Activated CD8-positive, alpha-beta memory T cell treated with anti-CD3 and anti-CD28 coated beads for 48 hours (primary cell): ENCODE measurements at regions not wholly inside any gene's neighbourhood (a gene's known extent, or its start where the extent isn't known, plus 50 kb on each side); places are given as distances from the start of the nearest gene placed in this dataset.

Experiments
- DNase-seq, 3 experiments: peaks; one replicate each; pipeline ENCODE4 v3.0.0-alpha.2; 2020; ENCODE audit warnings: low read depth in 2 of 3, low spot score in 2 of 3

DNA sequence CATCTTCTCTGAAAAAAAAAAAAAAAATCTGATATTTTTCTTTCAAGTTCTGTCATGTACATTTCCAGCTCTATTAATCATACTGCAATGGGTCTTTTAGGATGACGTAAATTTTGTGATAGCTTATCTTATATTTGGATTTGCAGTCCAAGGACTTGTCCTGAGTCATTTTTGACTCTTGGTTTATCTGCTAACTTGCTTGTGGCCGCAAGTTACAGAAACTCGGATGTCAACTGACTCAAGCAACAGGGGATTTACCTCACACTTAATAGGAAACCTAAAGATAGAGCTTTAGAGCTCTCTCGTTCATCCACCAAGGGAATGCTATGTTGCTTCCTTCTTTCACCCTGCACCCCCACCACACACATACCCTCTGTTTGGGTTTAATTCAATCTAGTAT, 1433.8 kb upstream of the TENM3 start:
- DNase-seq = no peak

DNA sequence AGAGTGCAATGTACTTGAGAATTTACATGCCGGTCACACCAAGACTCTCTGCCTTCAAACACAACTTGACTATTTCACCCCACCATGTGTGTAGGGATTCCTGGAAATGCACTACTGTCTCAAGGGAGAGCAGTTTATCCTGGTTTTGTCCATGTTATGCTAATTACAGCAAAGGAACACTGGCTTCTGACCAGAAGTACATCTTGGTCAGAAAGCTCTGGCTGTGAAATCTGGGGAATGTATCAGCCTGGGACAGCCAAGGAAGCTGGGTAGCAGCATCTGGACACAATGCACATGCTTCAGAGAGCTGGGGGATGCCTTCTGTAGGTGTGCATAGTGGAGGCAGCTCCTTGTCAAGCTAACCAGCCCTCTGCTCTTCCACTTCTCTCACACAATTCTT, 1432.6 kb upstream of the TENM3 start:
- DNase-seq = no peak

DNA sequence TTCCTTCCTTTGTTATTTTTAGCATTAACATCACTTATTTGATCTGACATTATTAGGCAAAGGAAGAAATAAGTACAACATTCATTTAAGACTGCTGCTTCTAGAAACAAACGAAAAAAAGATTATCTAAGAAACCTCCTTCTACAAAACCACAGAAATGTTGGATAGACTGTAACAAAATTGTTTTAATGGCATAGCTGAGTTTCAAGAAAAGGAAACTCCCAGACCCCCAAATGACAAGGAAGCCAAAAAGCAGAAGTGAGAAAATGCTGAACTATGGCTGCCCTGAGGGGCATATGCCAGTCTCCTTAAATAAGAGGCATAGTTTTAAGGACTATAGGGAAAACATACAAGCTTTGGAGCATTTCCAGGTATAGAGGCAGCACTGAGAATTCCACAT, 1431.6 kb upstream of the TENM3 start:
- DNase-seq = no peak

DNA sequence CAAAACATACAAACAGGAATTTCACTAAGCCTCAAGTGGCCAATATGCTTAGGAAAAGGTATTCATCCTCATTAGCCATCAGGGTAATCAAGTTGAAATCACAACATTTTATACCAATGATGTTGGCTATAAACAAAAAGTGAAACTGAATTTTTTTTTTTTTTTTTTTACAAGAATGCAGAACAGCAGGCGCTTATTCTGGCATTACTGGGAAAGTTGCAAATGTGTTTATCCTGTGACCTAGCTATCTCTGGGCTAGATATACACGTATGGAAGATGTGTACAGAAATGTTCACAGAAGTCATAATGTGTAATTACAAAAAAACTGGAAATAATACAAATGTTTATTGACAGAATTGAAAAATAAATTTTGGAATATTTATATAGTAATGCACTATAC, 1430.4 kb upstream of the TENM3 start:
- DNase-seq = no peak

DNA sequence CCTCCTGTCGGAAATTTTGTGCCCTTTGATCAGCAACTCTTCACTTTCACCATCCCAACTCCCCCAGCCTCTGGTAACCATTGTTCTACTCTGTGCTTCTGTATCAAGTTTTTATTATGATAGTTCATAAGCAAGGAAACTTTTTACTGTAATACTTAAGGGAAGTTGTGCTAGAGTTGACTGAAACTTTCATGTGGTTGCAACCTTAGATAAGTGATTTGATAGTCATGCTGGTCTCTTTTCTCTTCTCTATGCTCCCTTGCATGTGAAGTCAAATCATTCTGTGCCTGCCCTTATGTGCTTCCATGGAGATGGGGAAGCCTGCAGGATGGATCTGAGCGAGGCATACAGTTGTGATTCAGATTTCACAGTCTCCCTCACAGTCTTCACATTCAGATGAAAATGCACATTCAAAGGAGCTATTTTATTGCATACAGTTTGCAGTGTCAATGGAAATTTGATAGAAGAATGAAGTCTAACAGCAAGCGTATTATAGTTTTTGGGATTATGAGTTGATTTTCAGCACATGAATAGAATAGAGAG, 1428.3 kb upstream of the TENM3 start:
- no peak for DNase-seq

DNA sequence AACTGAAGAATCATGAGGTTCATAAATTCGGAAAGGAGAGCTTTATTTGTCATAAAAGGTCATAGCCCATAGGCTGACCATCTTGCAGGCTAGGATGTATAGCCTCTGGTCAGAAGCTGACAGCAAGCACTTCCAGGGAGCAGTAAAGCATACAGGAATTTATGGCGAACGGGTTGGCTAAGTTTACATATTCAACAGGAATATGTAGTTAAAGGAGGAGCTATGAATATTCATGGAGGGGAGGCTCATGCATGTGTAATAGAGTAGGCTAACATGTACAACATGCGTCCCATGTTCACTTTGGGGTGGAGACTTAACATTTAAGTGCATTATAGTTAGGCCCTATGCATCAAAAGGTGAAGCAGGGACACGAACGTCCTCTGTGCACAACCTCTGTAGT, 1425.7 kb upstream of the TENM3 start:
- DNase-seq = no peak

DNA sequence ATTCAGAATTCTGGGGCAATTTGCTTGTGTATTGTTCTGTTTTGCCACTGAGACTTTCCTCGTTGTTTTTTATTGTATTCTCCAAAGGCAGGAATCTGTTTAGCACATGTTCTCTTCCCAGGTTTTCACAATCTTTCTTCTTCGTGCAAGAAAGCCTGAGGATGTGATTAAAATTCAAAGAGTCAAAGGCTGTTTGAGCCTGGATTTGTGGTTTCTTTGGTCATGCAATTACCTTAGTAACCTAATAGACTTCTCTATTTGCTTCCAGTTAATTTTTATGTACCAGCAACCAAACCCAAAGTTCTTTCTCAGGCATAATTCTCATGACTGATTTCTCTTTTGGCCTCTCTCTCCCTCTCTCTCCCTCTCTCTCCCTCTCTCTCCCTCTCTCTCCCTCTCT, 1420.1 kb upstream of the TENM3 start:
- no peak for DNase-seq

DNA sequence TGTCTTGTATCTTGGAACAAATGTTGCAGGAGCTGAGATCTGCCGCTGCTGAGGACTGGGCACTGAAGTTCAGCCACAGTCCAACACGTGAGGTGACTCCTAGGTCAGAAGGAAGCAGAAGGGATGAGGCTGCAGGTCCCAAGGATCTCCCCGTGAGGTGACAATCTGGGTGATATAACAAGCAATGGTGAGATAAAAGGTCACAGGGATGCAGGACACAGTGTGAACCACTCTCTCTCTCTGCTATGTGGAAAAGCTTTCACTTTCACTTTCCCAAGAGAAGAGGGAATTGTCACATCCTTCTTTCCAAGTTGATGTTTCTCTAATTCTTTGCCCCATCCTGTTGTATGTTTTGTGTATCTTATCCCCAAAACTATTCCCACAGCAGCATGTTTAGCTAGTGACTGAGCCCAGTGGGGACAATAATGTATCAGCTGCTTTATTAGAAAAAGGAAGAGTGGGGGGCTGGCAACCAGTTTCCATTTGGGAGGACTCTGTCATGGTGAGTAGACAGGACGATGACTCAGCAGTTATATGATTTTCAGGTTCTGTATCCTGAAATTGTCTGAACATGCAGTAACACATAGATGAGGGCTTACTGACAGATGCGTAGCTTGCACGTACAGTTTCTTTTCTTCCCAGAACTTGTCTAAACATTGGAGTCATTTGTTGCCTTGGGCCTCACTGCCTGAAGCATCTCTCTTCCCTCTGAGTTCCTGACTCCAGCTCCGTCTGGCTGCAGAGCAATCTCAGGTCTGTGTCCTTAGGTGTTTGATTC, 1415.8 kb upstream of the TENM3 start:
- no peak for DNase-seq

DNA sequence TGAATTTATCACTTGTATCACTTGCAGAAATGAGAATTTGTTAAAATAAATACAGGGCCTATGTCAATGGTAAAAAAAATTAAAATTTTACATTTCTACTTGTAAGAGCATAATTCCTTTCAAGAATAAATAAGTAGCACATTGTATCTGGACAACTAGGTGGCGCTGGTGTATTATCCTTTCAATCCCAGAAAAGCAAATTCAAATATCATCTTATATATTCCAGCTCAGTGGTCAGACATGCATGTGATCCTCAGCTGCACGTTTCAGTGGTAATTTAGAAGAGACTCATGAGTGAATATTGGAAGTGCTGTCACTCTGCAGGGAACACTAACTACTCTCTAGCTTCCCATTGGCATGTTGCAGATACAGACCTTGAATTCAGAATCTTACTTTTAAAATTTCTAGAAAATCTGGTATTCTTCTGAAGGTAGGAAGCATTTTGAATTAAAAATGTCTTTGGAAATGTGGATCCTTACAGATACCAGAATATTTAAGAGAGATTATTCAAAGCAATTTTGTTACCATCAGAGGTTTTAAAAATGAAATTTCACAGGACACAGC, 1414.7 kb upstream of the TENM3 start:
- DNase-seq = no peak

DNA sequence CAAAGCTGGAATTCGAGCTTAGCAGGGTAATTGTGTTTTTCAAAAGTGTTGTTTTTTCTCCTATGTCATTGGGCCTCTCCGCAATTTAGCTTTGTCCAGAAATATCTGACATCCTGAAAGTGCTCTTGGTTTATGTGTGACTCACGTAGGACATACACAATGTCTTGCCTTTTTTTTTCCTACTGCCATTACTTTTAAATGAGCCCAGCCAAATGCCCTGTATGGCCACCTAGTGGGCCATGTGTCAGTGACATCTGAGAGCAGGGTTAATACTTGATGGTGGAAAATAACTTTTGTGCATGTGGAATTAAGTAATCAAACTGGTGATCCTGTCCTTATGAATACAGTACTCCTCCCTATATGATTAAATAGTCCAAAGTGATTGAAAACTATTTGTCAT, 1411.1 kb upstream of the TENM3 start:
- no peak for DNase-seq

DNA sequence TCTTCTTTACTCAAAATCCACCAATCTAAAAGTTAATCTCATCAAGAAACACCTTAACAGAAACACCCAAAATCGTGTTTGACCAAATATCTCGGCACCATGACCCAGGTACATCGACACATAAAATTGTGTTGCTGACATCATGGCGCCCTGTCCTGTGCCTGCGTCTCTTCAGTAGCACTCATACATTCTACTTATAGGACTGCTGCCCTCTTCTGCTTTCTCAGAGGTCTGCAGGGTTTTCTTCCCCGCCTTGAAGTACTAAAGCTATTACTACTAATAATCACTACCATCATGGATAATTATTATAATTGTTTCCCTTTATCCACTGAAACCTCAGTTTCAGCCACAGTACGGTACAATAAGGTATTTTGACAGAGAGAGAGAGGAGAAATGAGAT, 1403.1 kb upstream of the TENM3 start:
- no peak for DNase-seq

DNA sequence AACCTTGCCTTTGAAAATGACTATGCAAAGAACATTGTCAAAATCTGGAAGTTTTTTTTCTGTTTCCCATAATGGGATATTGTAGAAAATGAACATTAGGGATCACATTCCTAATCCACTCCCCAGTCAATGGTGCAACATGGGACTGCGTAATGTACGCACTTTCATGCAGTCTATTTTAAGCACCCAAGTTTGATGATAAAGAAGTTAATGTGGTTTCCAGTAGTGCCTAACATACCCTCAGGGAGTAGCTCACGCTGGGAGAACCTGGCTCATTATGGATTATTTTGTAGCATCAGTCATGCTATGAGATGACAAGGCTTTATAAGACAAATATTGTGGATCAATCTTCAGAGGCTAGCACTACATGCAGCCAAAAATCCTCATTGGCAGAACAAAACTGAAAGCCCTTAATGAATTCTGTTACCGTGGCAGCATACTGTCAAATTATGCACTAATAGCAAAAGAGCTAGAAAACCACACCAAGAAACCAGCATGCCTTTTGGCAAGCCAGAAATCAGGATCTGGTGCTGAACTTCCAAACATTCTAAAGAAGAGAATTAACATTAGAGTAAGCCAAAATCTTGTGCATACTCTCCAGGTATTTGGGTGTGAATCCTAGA, 1392.8 kb upstream of the TENM3 start:
- no peak for DNase-seq

DNA sequence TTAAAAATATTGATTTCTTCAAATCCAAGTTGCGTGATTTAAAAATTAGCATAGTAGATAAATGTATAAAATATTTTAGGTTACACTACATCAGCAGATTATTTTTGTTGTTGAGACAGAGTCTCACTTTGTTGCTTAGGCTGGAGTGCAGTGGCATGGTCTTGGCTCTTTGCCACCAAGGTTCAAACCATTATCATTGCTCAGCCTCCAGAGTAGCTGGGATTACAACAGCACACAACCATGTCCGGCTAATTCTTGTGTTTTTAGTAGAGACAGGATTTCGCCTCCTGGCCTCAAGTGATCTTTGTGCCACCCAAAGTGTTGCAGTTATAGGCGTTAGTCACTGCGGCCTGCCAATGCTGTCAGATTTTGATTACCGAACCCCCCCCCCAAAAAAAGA, 1390.5 kb upstream of the TENM3 start:
- no peak for DNase-seq

DNA sequence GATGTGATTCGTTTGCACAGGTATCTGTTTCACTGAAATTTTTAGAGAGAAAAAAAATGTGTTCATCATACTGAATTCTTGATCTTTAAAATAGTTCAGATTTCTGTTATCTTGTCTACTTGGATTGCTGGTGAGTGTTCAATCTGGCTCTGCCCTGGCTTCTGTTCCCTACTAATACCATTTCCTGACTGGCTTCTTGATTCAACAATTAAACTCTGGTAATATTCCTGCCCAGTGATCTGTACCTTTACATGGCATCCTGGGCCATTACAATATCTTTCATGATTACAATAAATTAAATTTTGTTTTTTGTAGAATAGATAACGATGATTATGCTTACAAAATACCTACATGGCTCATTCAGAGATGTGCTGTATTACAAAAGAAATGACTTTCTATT, 1388.0 kb upstream of the TENM3 start:
- DNase-seq = no peak

DNA sequence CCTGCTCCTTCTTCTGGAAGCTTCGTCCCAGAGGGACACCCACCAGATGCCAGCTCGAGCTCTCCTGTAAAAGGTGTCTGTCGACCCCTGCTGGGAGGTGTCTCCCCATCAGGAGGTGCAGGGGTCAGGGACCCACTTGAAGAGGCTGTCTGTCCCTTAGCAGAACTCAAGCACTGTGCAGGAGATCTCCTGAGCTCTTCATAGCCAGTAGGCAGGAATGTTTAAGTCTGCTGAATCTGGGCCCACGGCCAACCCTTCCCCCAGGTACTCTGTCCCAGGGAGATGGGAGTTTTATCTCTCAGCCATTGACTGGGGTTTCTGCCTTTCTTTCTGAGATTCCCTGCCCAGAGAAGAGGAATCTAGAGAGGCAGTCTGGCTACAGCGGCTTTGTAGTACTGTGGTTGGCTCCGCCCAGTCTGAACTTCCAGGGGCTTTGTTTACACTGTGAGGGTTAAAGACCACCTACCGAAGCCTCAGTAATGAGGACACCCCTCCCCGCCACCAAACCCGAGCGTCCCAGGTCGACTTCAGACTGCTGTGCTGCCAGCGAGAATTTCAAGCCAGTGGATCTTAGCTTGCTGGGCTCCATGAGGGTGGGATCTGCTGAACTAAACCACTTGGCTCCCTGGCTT, 1383.0 kb upstream of the TENM3 start:
- no peak for DNase-seq

DNA sequence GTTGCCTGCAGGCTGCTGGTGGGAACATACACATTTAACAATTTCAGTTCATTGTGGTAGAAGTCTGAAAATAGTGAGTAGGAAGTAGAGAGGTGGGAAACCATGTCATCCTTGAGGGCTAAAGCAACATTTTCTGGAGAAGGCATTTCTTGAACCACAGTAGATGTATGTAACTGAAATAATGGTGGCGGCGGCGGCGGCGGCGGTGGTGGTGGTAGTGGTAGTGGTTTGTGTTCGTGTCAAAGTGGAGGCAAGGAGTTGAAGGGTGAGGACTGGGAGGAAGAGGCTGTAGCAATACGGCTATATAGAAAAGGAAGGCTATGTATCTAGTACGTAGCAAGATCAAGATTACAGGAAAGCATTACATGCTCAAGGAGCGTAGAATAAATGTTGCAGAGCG, 1381.6 kb upstream of the TENM3 start:
- no peak for DNase-seq

DNA sequence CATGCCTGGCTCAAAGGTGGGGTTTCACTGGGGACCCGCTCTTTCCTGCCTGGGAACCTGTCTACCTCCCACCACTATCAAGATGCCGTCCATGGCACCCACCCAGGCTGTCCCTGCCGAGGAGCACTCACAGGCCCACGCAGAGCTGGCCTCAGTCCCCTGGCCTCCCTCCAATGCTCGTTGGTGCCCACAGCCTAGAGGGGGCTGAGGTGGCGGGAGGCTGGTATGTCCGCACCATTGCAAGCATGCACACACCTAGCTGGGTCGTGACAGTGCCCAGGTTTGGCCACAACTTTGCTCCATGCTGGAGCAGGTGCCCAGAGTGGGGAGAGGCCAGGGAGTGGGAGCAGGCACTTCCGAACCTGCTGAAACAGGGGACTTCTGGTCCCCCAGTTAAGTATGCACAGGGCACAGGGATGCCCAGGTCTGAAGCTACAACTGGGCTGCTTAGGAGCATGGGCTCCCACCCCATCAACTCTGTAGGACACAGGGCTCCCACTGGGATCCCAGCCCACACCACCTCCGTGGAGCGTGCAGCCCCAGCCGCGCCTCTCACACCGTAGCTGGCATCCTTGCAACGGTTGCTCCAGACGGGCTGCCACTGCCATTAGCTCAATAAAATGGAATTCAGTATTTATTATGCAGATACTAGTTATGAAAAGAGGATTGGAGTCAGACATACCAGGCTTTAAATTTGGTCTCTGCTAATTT, 1376.1 kb upstream of the TENM3 start:
- DNase-seq = no peak

DNA sequence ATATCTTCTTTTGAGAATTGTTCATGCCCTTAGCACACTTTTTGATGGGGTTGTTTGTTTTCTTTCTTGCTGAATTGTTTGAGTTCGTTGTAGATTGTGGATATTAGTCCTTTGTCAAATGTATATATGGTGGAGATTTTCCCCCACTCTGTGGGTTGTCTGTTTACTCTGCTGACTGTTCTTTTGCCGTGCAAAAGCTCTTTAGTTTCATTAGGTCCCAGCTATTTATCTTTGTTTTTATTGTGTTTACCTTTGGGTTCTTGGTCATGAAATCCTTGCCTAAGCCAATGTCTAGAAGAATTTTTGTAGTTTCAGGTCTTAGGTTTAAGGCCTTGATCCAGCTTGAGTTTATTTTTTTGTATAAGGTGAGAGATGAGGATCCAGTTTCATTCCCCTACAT, 1372.6 kb upstream of the TENM3 start:
- no peak for DNase-seq

DNA sequence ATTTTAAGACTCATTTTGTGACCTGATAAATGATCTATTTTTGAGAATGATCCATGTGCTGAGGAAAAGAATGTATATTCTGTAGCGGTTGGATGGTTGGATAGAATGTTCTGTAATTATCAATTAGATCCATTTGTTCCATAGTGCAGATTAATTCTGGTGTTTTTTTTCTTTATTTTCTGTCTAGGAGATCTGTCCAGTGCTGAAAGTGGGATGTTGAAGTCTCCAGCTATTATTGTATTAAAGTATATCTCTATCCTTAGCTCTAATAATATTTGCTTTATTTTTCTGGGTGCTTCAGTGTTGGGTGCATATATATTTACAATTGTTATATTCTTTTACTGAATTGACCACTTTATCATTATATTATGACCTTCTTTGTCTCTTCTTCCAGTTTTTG, 1344.9 kb upstream of the TENM3 start:
- DNase-seq = no peak

DNA sequence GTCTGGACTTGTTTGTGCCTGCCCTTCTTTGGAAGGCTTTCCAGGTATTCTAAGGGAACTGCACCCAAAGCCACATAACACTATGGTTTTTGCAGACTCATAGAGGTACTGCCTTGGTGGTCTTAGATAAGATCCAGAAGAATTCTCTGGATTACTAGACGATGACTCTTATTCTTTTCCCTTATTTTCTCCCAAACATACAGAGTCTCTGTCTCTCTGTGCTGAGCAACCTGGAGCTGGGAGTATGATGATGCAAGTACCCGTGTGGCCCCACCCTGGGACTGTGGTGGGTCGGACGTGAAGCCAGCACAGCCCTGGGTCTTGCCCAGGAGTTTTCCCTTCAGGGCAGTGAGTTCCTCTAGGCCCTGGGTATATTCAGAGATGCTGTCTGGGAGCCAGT, 1342.4 kb upstream of the TENM3 start:
- DNase-seq = no peak

DNA sequence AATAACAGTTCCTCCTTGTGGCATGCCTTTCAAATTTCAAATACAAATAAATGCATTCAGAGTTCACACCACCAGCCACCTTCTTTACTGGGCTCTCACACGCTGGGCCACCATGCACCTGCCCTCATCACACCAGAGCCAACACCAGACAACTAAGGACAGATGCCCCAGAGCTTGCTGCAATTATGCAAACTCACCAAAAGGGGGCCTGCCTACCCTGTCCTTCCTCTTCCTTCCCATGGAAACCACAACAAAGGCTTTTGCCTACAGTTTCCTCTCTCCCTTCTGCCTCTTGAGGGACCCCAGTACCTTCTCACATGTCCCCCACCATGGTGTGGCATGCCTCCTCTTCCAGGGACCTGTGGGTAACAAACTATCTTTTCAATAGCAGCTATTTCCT, 1333.9 kb upstream of the TENM3 start:
- DNase-seq = no peak
